Hematopoietic multipotent progenitor cell (in vitro differentiated cells): ENCODE measurements at regions not wholly inside any gene's neighbourhood (a gene's known extent, or its start where the extent isn't known, plus 50 kb on each side); places are given as distances from the start of the nearest gene placed in this dataset.

Experiments used
- DNase-seq, 3 donors: peaks; one replicate each; pipeline ENCODE4 v3.0.0-alpha.2; 2011 to 2015; ENCODE audit warnings: low read depth in 2 of 3, low spot score in 2 of 3

DNA sequence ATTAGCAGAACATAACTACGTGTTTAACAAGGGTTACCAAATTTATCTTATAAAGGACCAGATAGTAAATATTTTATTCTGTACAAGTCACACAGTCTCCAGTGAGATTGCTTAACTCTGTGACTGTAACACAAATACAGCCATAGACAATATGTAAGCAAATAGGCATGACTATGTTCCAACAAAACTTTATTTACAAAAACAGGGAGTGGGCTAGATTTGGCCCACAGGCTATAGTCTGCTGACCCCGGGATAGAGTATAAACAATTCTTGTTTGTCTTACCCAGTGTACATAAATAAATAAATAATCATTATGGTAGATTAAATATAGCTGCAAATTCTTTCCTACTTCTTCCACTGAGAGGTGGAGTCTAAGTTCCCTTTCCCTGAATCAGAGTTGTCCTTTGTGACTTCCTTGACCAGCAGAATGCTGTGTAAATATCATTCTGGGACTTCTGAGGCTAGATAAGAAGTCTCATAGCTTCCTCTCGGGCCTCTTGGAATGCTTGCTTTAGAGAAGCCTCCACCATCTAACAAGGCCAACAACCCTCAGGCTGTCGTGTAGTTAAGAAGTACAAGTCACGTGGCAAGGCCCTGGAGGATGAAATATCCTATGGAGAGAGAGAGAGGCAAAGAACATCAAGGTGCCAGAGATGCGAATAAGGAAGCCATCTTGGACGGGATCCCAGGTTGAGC lies 59.1 kb upstream of the TMEM244 start:
- no peak for DNase-seq

DNA sequence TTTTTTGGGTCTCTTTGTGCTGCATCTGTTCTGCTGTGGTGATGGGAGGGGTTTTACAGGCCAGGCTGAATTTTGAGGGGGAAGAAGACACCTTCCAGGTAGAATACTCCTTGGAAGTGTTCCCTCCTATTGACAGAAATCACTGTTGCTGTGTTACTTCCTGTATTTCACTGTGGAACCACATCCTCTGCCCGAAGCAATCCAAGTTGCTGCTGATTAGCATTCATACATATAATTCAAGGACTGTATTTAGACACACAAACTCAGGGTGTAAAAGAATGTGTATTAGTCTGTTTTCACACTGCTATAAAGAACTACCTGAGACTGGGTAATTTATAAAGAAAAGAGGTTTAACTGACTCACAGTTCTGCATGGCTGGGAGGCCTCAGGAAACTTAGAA lies 50.6 kb upstream of the TMEM244 start:
- DNase-seq, result no peak
